Lung microvascular endothelial cell (primary cell): ENCODE measurements at regions not wholly inside any gene's neighbourhood (a gene's known extent, or its start where the extent isn't known, plus 50 kb on each side); places are given as distances from the start of the nearest gene placed in this dataset.
"Not testable (repeated sequence)": the region's sequence is repeated elsewhere in the genome, so short reads cannot be mapped to it uniquely, and the experiment has no call there.

Source experiments
- DNase-seq, 2 donors: peaks; one replicate each; pipeline versions ENCODE4 v3.0.0 to v3.0.0-alpha.2; 2010; ENCODE audit warnings: low read depth in 2 of 2

DNA sequence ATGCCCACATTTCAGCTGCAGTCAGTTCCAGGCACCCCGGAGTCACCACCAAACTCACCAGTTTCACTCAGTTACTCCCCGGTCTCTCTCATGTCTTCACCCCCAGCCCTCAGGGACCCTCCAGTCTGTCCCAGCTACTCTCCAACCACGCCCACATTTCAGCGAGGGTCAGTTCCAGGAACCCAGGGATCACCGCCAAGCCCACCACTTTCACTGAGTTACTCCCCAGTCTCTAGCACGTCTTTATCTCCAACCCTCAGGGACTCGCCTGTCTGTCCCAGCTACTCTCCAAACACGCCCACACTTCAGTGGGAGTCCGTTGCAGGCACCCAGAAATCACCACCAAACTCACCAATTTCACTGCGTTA lies 337.5 kb downstream of the CWH43 start:
- DNase-seq = not testable (repeated sequence)
